GM13977 (cell line): ENCODE measurements at regions not wholly inside any gene's neighbourhood (a gene's known extent, or its start where the extent isn't known, plus 50 kb on each side); places are given as distances from the start of the nearest gene placed in this dataset.
"Not testable (repeated sequence)": the region's sequence is repeated elsewhere in the genome, so short reads cannot be mapped to it uniquely, and the experiment has no call there.

Source experiments
- DNase-seq: peaks from one replicate; pipeline ENCODE4 v3.0.0; 2012; ENCODE audit warnings: low spot score
- CTCF ChIP-seq: IDR thresholded peaks from 2 replicates; pipeline ENCODE4 v1.5.1; 2012; ENCODE audit warnings: mild to moderate bottlenecking, control low read depth; ENCODE audit not compliant: insufficient read depth; ENCODE audit errors: extremely low read depth, missing control alignments
- in situ Hi-C: fragments of 300-500 bp; cut with MboI; formaldehyde crosslinking; loops from one replicate; pipeline ENCODE4 v1.12.0; 2022; ENCODE audit warnings: low sequenced_read_pairs, low pct_unique_long_range_greater_than_20kb, mixed read lengths, inconsistent platforms; ENCODE audit not compliant: unreplicated experiment

- no peak for TF ChIP-seq CTCF
- in situ Hi-C loops, result no loop called here
- no peak for DNase-seq
Observed at GRCh38 chr7:55308186-55308929, 56.8 kb upstream of the LANCL2 start.

GRCh38 chr7:55309040-55309991 is 55.8 kb upstream of the LANCL2 start:
- peak; percentile 85 for DNase-seq
- in situ Hi-C loops, result no loop called here

GRCh38 chr7:55310287-55311025 is 54.7 kb upstream of the LANCL2 start:
- in situ Hi-C loops, result no loop called here
- DNase-seq, result no peak
- no peak for TF ChIP-seq CTCF

More at GRCh38 chr7:55309040-55309991, 55.8 kb upstream of the LANCL2 start:
- TF ChIP-seq CTCF, result no peak

- in situ Hi-C loops, DNase-seq: not testable (repeated sequence)
Observed at GRCh38 chr7:55311892-55312291, 53.2 kb upstream of the LANCL2 start.

GRCh38 chr7:55313671-55314070 is 51.5 kb upstream of the LANCL2 start:
- DNase-seq, in situ Hi-C loops: not testable (repeated sequence)

GRCh38 chr7:55314967-55315366 is 50.2 kb upstream of the LANCL2 start:
- TF ChIP-seq CTCF, result no peak
- no peak for DNase-seq
- in situ Hi-C loops, result no loop called here
